ENCODE measurements at regions not wholly inside any gene's neighbourhood (a gene's known extent, or its start where the extent isn't known, plus 50 kb on each side); places are given as distances from the start of the nearest gene placed in this dataset.
A peak's percentile ranks its signal among the peaks of the same experiment; 100 is the strongest.
"Not testable (repeated sequence)": the region's sequence is repeated elsewhere in the genome, so short reads cannot be mapped to it uniquely, and the experiment has no call there.

- not testable (repeated sequence) for DNase-seq (ENCODE audit: low read depth in 2 of 2)
These were observed 220.0 kb downstream of the SYK start for GRCh38 chr9:91021656-91022055.

- no peak for DNase-seq (ENCODE audit: low read depth in 2 of 2)
These were observed 222.1 kb downstream of the SYK start for GRCh38 chr9:91023741-91024140.

GRCh38 chr9:91024841-91025240, 223.2 kb downstream of the SYK start:
- no peak for DNase-seq (ENCODE audit: low read depth in 2 of 2)

GRCh38 chr9:91025856-91026255, 224.2 kb downstream of the SYK start:
- no peak for DNase-seq (ENCODE audit: low read depth in 2 of 2)

GRCh38 chr9:91026266-91026665, 224.6 kb downstream of the SYK start:
- no peak for DNase-seq (ENCODE audit: low read depth in 2 of 2)

GRCh38 chr9:91027005-91027404, 225.4 kb downstream of the SYK start:
- no peak for DNase-seq (ENCODE audit: low read depth in 2 of 2)

- DNase-seq (ENCODE audit: low read depth in 2 of 2) = no peak
These were observed 226.7 kb downstream of the SYK start for GRCh38 chr9:91028166-91028827.

- DNase-seq (ENCODE audit: low read depth in 2 of 2) = no peak
These were observed 228.2 kb downstream of the SYK start for GRCh38 chr9:91029650-91030361.

- no peak for DNase-seq (ENCODE audit: low read depth in 2 of 2)
These were observed 230.5 kb downstream of the SYK start for GRCh38 chr9:91032121-91032531.

GRCh38 chr9:91033270-91033669, 231.7 kb downstream of the SYK start:
- no peak for DNase-seq (ENCODE audit: low read depth in 2 of 2)

- peak; percentile 55 to 56 for DNase-seq (ENCODE audit: low read depth in 2 of 2)
These were observed 232.2 kb downstream of the SYK start for GRCh38 chr9:91033797-91034196.

GRCh38 chr9:91034521-91034920, 232.9 kb downstream of the SYK start:
- no peak for DNase-seq (ENCODE audit: low read depth in 2 of 2)

- no peak for DNase-seq (ENCODE audit: low read depth in 2 of 2)
These were observed 233.6 kb downstream of the SYK start for GRCh38 chr9:91034976-91035824.

- DNase-seq (ENCODE audit: low read depth in 2 of 2) = no peak
These were observed 234.2 kb downstream of the SYK start for GRCh38 chr9:91035825-91036208.

GRCh38 chr9:91036356-91036755, 234.7 kb downstream of the SYK start:
- no peak for DNase-seq (ENCODE audit: low read depth in 2 of 2)

GRCh38 chr9:91036826-91037510, 235.3 kb downstream of the SYK start:
- peak; percentile 95 to 98 for DNase-seq (ENCODE audit: low read depth in 2 of 2)

GRCh38 chr9:91037511-91038482, 236.2 kb downstream of the SYK start:
- peak; percentile 91 to 92 for DNase-seq (ENCODE audit: low read depth in 2 of 2)

GRCh38 chr9:91038483-91039124, 237.0 kb downstream of the SYK start:
- no peak for DNase-seq (ENCODE audit: low read depth in 2 of 2)

- no peak for DNase-seq (ENCODE audit: low read depth in 2 of 2)
These were observed 237.7 kb downstream of the SYK start for GRCh38 chr9:91039125-91039834.

GRCh38 chr9:91039835-91040140, 238.2 kb downstream of the SYK start:
- DNase-seq (ENCODE audit: low read depth in 2 of 2) = no peak

Data from lung microvascular endothelial cell (primary cell).